ENCODE measurements at regions not wholly inside any gene's neighbourhood (a gene's known extent, or its start where the extent isn't known, plus 50 kb on each side); places are given as distances from the start of the nearest gene placed in this dataset.
"Not testable (repeated sequence)": the region's sequence is repeated elsewhere in the genome, so short reads cannot be mapped to it uniquely, and the experiment has no call there.

- no peak overlapping the region for H3K4me3 ChIP-seq (ENCODE audit: low read depth, low read length)
- no peaks in the 10 kb centered on the region for H3K9me3 ChIP-seq (ENCODE audit: control insufficient read depth, insufficient read depth, low read length)
- TF ChIP-seq CTCF (IDR thresholded peaks at IDR 0.05; ENCODE audit: low read depth, low read length), result no peak
- CTCF ChIA-PET, result interaction anchor here (0.6 to 1.4 kb wide), 2 partner anchors 94 to 134 kb away, joined by 3 read pairs; no protein-coding TSS in a partner anchor
- POLR2A ChIA-PET, result no interaction called here
- no peak for DNase-seq (ENCODE audit: low read depth, low spot score)
- H3K27ac ChIP-seq (ENCODE audit: low read depth, low read length), result no peak overlapping the region
- no peaks in the 10 kb centered on the region for H3K27me3 ChIP-seq (ENCODE audit: control insufficient read depth, insufficient read depth, low read length)
These were observed 1153.6 kb downstream of the TUSC7 start for GRCh38 chr3:117863146-117863545.

- Histone ChIP-seq H3K27ac (ENCODE audit: low read depth, low read length) (no peak overlapping the region), H3K27me3 (ENCODE audit: control insufficient read depth, insufficient read depth, low read length) (no peaks in the 10 kb centered on the region), H3K4me3 (ENCODE audit: low read depth, low read length) (no peak overlapping the region), H3K9me3 (ENCODE audit: control insufficient read depth, insufficient read depth, low read length) (no peaks in the 10 kb centered on the region)
- no peak for DNase-seq (ENCODE audit: low read depth, low spot score)
- ChIA-PET POLR2A (no interaction called here), CTCF (no interaction called here)
- no peak for TF ChIP-seq CTCF (IDR thresholded peaks at IDR 0.05; ENCODE audit: low read depth, low read length)
These were observed 1155.8 kb downstream of the TUSC7 start for GRCh38 chr3:117865338-117865737.

GRCh38 chr3:117868766-117869165, 1159.2 kb downstream of the TUSC7 start:
- Histone ChIP-seq H3K9me3 (ENCODE audit: control insufficient read depth, insufficient read depth, low read length) (no peaks in the 10 kb centered on the region), H3K27me3 (ENCODE audit: control insufficient read depth, insufficient read depth, low read length) (no peaks in the 10 kb centered on the region), H3K4me3 (ENCODE audit: low read depth, low read length) (no peak overlapping the region), H3K27ac (ENCODE audit: low read depth, low read length) (no peak overlapping the region)
- POLR2A ChIA-PET, result interaction anchor here (0.6 kb wide), 1 partner anchor 134 kb away, joined by 5 read pairs; no protein-coding TSS in a partner anchor
- no peak for DNase-seq (ENCODE audit: low read depth, low spot score)
- no peak for TF ChIP-seq CTCF (IDR thresholded peaks at IDR 0.05; ENCODE audit: low read depth, low read length)
- CTCF ChIA-PET, result no interaction called here

- H3K9me3 ChIP-seq (ENCODE audit: control insufficient read depth, insufficient read depth, low read length), result no peaks in the 10 kb centered on the region
- POLR2A ChIA-PET, result no interaction called here
- CTCF ChIA-PET, result no interaction called here
- TF ChIP-seq CTCF (IDR thresholded peaks at IDR 0.05; ENCODE audit: low read depth, low read length), result no peak
- H3K27me3 ChIP-seq (ENCODE audit: control insufficient read depth, insufficient read depth, low read length), result no peaks in the 10 kb centered on the region
- H3K4me3 ChIP-seq (ENCODE audit: low read depth, low read length), result no peak overlapping the region
- no peak for DNase-seq (ENCODE audit: low read depth, low spot score)
- no peak overlapping the region for H3K27ac ChIP-seq (ENCODE audit: low read depth, low read length)
These were observed 1162.4 kb downstream of the TUSC7 start for GRCh38 chr3:117871934-117872333.

- not testable (repeated sequence) for H3K27ac ChIP-seq (ENCODE audit: low read depth, low read length)
These were observed 1161.9 kb downstream of the IGSF11 start for GRCh38 chr3:117872594-117873248.

More at GRCh38 chr3:117872594-117873248, 1161.9 kb downstream of the IGSF11 start:
- CTCF ChIA-PET; H3K27me3 ChIP-seq (ENCODE audit: control insufficient read depth, insufficient read depth, low read length); DNase-seq (ENCODE audit: low read depth, low spot score); H3K9me3 ChIP-seq (ENCODE audit: control insufficient read depth, insufficient read depth, low read length); POLR2A ChIA-PET; H3K4me3 ChIP-seq (ENCODE audit: low read depth, low read length): not testable (repeated sequence)
